ENCODE measurements at regions not wholly inside any gene's neighbourhood (a gene's known extent, or its start where the extent isn't known, plus 50 kb on each side); places are given as distances from the start of the nearest gene placed in this dataset.

- TF ChIP-seq CTCF (IDR thresholded peaks at IDR 0.05) (no peak), EZH2 (IDR thresholded peaks at IDR 0.05; ENCODE audit: borderline replicate concordance, insufficient read depth, low read depth, low read length, poor library complexity, severe bottlenecking) (no peak)
Measured at GRCh38 chr2:198343471-198343870, 539.1 kb downstream of the PLCL1 start.
